ENCODE measurements at regions not wholly inside any gene's neighbourhood (a gene's known extent, or its start where the extent isn't known, plus 50 kb on each side); places are given as distances from the start of the nearest gene placed in this dataset.

- 91% methylated on average over 1 of the region's 1 CpG; no CpG with 5 or more reads in 1 of the 2 experiments for WGBS, 2 experiments (ENCODE audit: insufficient coverage in 1 of 2, insufficient read length in 1 of 2)
- Histone ChIP-seq H3K27ac (ENCODE audit: low read depth, low read length) (no peak overlapping the region), H3K27me3 (ENCODE audit: control insufficient read depth, insufficient read depth, low read length, poor library complexity, severe bottlenecking) (no peaks in the 10 kb centered on the region), H3K4me1 (ENCODE audit: control insufficient read depth, insufficient read depth, low read length) (no peaks in the 10 kb centered on the region), H3K36me3 (ENCODE audit: control insufficient read depth, insufficient read depth, low read length) (no peaks in the 10 kb centered on the region), H3K4me3 (ENCODE audit: low read length) (no peak overlapping the region), H3K9ac (ENCODE audit: extremely low read depth, low read length, poor library complexity, severe bottlenecking) (no peak overlapping the region), H3K9me3 (ENCODE audit: control insufficient read depth, low read length) (no peaks in the 10 kb centered on the region)
- Mint-ChIP-seq H3K4me3 (no peak overlapping the region), H3K27me3 (ENCODE audit: insufficient read depth) (no peaks in the 10 kb centered on the region), H3K4me1 (no peaks in the 10 kb centered on the region), H3K27ac (no peak overlapping the region), H3K9me3 (no peaks in the 10 kb centered on the region), H3K36me3 (ENCODE audit: low read depth) (no peaks in the 10 kb centered on the region)
- no peak for DNase-seq
- TF ChIP-seq, protein P1, sequence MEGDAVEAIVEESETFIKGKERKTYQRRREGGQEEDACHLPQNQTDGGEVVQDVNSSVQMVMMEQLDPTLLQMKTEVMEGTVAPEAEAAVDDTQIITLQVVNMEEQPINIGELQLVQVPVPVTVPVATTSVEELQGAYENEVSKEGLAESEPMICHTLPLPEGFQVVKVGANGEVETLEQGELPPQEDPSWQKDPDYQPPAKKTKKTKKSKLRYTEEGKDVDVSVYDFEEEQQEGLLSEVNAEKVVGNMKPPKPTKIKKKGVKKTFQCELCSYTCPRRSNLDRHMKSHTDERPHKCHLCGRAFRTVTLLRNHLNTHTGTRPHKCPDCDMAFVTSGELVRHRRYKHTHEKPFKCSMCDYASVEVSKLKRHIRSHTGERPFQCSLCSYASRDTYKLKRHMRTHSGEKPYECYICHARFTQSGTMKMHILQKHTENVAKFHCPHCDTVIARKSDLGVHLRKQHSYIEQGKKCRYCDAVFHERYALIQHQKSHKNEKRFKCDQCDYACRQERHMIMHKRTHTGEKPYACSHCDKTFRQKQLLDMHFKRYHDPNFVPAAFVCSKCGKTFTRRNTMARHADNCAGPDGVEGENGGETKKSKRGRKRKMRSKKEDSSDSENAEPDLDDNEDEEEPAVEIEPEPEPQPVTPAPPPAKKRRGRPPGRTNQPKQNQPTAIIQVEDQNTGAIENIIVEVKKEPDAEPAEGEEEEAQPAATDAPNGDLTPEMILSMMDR (conservative IDR thresholded peaks at IDR 0.05), result no peak
Observed at GRCh38 chr3:144229330-144229729, 257.7 kb downstream of the DIPK2A start.

GRCh38 chr3:144229953-144230352 lies 258.3 kb downstream of the DIPK2A start:
- H3K4me1 ChIP-seq (ENCODE audit: control insufficient read depth, insufficient read depth, low read length), result no peaks in the 10 kb centered on the region
- no peaks in the 10 kb centered on the region for H3K9me3 ChIP-seq (ENCODE audit: control insufficient read depth, low read length)
- Mint-ChIP-seq H3K27me3 (ENCODE audit: insufficient read depth) (no peaks in the 10 kb centered on the region), H3K9me3 (no peaks in the 10 kb centered on the region), H3K36me3 (ENCODE audit: low read depth) (no peaks in the 10 kb centered on the region), H3K4me1 (no peaks in the 10 kb centered on the region), H3K4me3 (no peak overlapping the region), H3K27ac (no peak overlapping the region)
- H3K4me3 ChIP-seq (ENCODE audit: low read length), result no peak overlapping the region
- H3K27me3 ChIP-seq (ENCODE audit: control insufficient read depth, insufficient read depth, low read length, poor library complexity, severe bottlenecking), result no peaks in the 10 kb centered on the region
- DNase-seq, result no peak
- H3K9ac ChIP-seq (ENCODE audit: extremely low read depth, low read length, poor library complexity, severe bottlenecking), result no peak overlapping the region
- H3K27ac ChIP-seq (ENCODE audit: low read depth, low read length), result no peak overlapping the region
- no peaks in the 10 kb centered on the region for H3K36me3 ChIP-seq (ENCODE audit: control insufficient read depth, insufficient read depth, low read length)
- TF ChIP-seq, protein P1 (conservative IDR thresholded peaks at IDR 0.05), result no peak

DNA sequence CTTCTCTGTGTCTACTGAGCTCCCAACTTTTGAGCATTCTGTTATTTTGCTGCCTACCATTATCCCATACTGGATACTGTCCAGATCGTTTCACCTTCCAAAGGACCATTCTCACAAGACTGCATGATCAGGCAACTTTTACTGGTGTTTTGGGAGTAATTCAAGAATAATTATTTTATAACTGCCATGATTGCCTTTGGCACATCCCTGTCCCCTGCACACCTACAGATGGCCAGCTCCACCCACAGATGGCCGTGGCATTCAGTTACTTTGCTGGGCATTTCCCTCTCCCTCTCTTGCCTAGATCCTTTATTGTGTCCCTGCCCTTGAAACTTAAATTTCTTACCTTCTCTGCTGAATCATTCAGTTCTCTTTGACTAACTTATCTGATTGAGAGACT lies 263.9 kb downstream of the DIPK2A start:
- Histone ChIP-seq H3K9me3 (ENCODE audit: control insufficient read depth, low read length) (no peaks in the 10 kb centered on the region), H3K4me1 (ENCODE audit: control insufficient read depth, insufficient read depth, low read length) (no peaks in the 10 kb centered on the region), H3K9ac (ENCODE audit: extremely low read depth, low read length, poor library complexity, severe bottlenecking) (no peak overlapping the region), H3K27me3 (ENCODE audit: control insufficient read depth, insufficient read depth, low read length, poor library complexity, severe bottlenecking) (no peaks in the 10 kb centered on the region), H3K36me3 (ENCODE audit: control insufficient read depth, insufficient read depth, low read length) (no peaks in the 10 kb centered on the region), H3K4me3 (ENCODE audit: low read length) (no peak overlapping the region), H3K27ac (ENCODE audit: low read depth, low read length) (no peak overlapping the region)
- DNase-seq, result no peak
- no peak overlapping the region for H3K4me3 Mint-ChIP-seq
- H3K27ac Mint-ChIP-seq, result no peak overlapping the region
- 90 to 92% methylated on average over 1 to 2 of the region's 2 CpGs for WGBS, 2 experiments (ENCODE audit: insufficient coverage in 1 of 2, insufficient read length in 1 of 2)
- no peaks in the 10 kb centered on the region for H3K27me3 Mint-ChIP-seq (ENCODE audit: insufficient read depth)
- H3K9me3 Mint-ChIP-seq, result no peaks in the 10 kb centered on the region
- TF ChIP-seq, protein P1 (conservative IDR thresholded peaks at IDR 0.05), result no peak
- no peaks in the 10 kb centered on the region for H3K36me3 Mint-ChIP-seq (ENCODE audit: low read depth)
- H3K4me1 Mint-ChIP-seq, result no peaks in the 10 kb centered on the region
